ENCODE measurements at regions not wholly inside any gene's neighbourhood (a gene's known extent, or its start where the extent isn't known, plus 50 kb on each side); places are given as distances from the start of the nearest gene placed in this dataset.
"Not testable (repeated sequence)": the region's sequence is repeated elsewhere in the genome, so short reads cannot be mapped to it uniquely, and the experiment has no call there.

GRCh38 chr12:87421233-87421632 is 608.0 kb downstream of the C12orf50 start:
- not testable (repeated sequence) for TF ChIP-seq POLR2A, CTCF (IDR thresholded peaks at IDR 0.05)
